Neural cell (in vitro differentiated cells): ENCODE measurements at regions not wholly inside any gene's neighbourhood (a gene's known extent, or its start where the extent isn't known, plus 50 kb on each side); places are given as distances from the start of the nearest gene placed in this dataset.

Experiments used
- H2AFZ ChIP-seq: fragments of 200-600, 300-800 bp; sonication (generic), shearing (Covaris generic); 2 replicates; pipeline ENCODE4 v1.6.0; 2014; ENCODE audit warnings: low read depth, mild to moderate bottlenecking, antibody characterized with exemption, low read length, moderate library complexity
- H3F3A ChIP-seq: fragments of 200-600 bp; shearing (Covaris generic); 2 replicates; pipeline ENCODE4 v1.6.1; 2016; ENCODE audit warnings: mild to moderate bottlenecking, moderate library complexity, mixed read lengths, antibody characterized with exemption, low read length; ENCODE audit not compliant: insufficient read depth, poor library complexity, severe bottlenecking
- H3K27ac ChIP-seq: fragments of 200-600, 300-800 bp; sonication (generic), shearing (Covaris generic); 2 replicates; pipeline ENCODE4 v1.5.1; 2014; ENCODE audit warnings: mild to moderate bottlenecking, low read length, moderate library complexity
- H3K27me3 ChIP-seq: fragments of 300-800, 200-600 bp; sonication (generic), shearing (Covaris generic); 2 replicates; pipeline ENCODE4 v1.6.0; 2014; ENCODE audit warnings: mild to moderate bottlenecking, low read depth, low read length, moderate library complexity; ENCODE audit not compliant: insufficient read depth
- H3K36me3 ChIP-seq: fragments of 300-800, 200-600 bp; sonication (generic), shearing (Covaris generic); 2 replicates; pipeline ENCODE4 v1.5.1; 2014; ENCODE audit warnings: mild to moderate bottlenecking, antibody characterized with exemption, low read length, moderate library complexity; ENCODE audit not compliant: insufficient read depth
- H3K4me2 ChIP-seq: fragments of 300-800, 200-600 bp; sonication (generic), shearing (Covaris generic); 2 replicates; pipeline ENCODE4 v1.6.0; 2014; ENCODE audit warnings: mild to moderate bottlenecking, low read length
- H3K4me3 ChIP-seq: fragments of 300-800, 200-600 bp; sonication (generic), shearing (Covaris generic); 2 replicates; pipeline ENCODE4 v1.5.1; 2014; ENCODE audit warnings: mild to moderate bottlenecking, low read length, moderate library complexity
- H3K79me2 ChIP-seq: fragments of 200-600 bp; shearing (Covaris generic); replicated peaks from 2 replicates; pipeline ENCODE4 v1.6.0; 2014; ENCODE audit warnings: mild to moderate bottlenecking, low read length, moderate library complexity; ENCODE audit not compliant: insufficient read depth
- H3K9ac ChIP-seq: fragments of 300-800, 200-600 bp; sonication (generic), shearing (Covaris generic); 2 replicates; pipeline ENCODE4 v1.6.1; 2016; ENCODE audit warnings: mild to moderate bottlenecking, low read length, mixed read lengths
- H3K9me2 ChIP-seq: fragments of 200-600 bp; shearing (Covaris generic); 2 replicates; pipeline ENCODE4 v1.6.1; 2016; ENCODE audit warnings: mild to moderate bottlenecking, low read length, mixed read lengths; ENCODE audit not compliant: insufficient read depth
- H3K9me3 ChIP-seq: fragments of 200-600, 300-800 bp; sonication (generic), shearing (Covaris generic); 2 replicates; pipeline ENCODE4 v1.6.1; 2016; ENCODE audit warnings: mild to moderate bottlenecking, mixed run types, low read length, moderate library complexity, mixed read lengths
- H4K20me1 ChIP-seq: fragments of 200-600 bp; shearing (Covaris generic); 2 replicates; pipeline ENCODE4 v1.6.1; 2016; ENCODE audit warnings: mild to moderate bottlenecking, mixed run types; ENCODE audit not compliant: insufficient read depth
- EP300 ChIP-seq: fragments of 450-650 bp; conservative IDR thresholded peaks from 2 replicates; pipeline ENCODE4 v1.6.1; 2014; ENCODE audit warnings: antibody characterized with exemption, mild to moderate bottlenecking, moderate library complexity; ENCODE audit not compliant: poor library complexity, severe bottlenecking
- EZH2 ChIP-seq: fragments of 200-600, 300-800 bp; shearing (Covaris generic), sonication (generic); IDR thresholded peaks from 2 replicates; pipeline ENCODE4 v1.6.1; 2014; ENCODE audit warnings: antibody characterized with exemption, low read length, borderline replicate concordance, mild to moderate bottlenecking; ENCODE audit not compliant: insufficient read depth, poor library complexity, severe bottlenecking
- MXI1 ChIP-seq: fragments of 450-650 bp; conservative IDR thresholded peaks from 2 replicates; pipeline ENCODE4 v1.6.1; 2014; ENCODE audit warnings: antibody characterized with exemption, mild to moderate bottlenecking; ENCODE audit not compliant: poor library complexity, severe bottlenecking
- POLR2AphosphoS5 ChIP-seq: IDR thresholded peaks from 2 replicates; pipeline ENCODE4 v1.6.1; 2012
- RAD21 ChIP-seq: fragments of 450-650 bp; conservative IDR thresholded peaks from 2 replicates; pipeline ENCODE4 v1.6.1; 2014; ENCODE audit warnings: antibody characterized with exemption, mild to moderate bottlenecking, moderate library complexity
- SMC3 ChIP-seq: fragments of 450-650 bp; conservative IDR thresholded peaks from 2 replicates; pipeline ENCODE4 v1.6.1; 2014; ENCODE audit warnings: antibody characterized with exemption, mild to moderate bottlenecking, moderate library complexity; ENCODE audit not compliant: poor library complexity
- TAF1 ChIP-seq: IDR thresholded peaks from 2 replicates; pipeline ENCODE4 v1.6.1; 2012; ENCODE audit warnings: low read depth
- TF ChIP-seq, protein P1 (sequence below): IDR thresholded peaks from 2 replicates; pipeline ENCODE4 v1.6.1; 2012; ENCODE audit warnings: borderline replicate concordance
- TF ChIP-seq, protein P2 (sequence below): fragments of 450-650 bp; IDR thresholded peaks from 2 replicates; pipeline ENCODE4 v1.5.1; 2014; ENCODE audit warnings: antibody characterized with exemption, mild to moderate bottlenecking, moderate library complexity; ENCODE audit not compliant: poor library complexity, severe bottlenecking

DNA sequence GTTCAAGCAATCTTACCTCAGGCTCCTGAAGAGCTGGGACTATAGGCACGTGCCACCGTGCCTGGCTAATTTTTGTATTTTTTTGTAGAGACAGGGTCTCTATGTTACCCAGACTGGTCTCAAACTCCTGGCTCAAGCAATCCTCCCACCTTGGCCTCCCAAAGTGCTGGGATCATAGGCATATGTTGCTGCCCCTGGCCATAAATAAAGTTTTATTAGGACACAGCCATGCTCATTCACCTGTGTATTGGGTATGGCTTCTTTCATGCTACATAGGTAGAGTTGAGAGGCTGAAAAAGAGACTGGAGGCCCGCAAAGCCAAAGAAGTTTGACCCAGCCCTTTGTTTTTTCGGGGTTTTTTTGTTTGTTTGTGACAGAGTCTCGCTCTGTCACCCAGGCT lies 61.7 kb upstream of the NCOR2 start:
- H3K9me2 ChIP-seq: no peaks in the 10 kb centered on the region
- no peak overlapping the region for H3K4me3 ChIP-seq
- H3K27ac ChIP-seq: no peak overlapping the region
- H3K9me3 ChIP-seq: no peaks in the 10 kb centered on the region
- no peak overlapping the region for H2AFZ ChIP-seq
- H4K20me1 ChIP-seq: no peaks in the 10 kb centered on the region
- H3K36me3 ChIP-seq: no peaks in the 10 kb centered on the region
- no peak overlapping the region for H3K9ac ChIP-seq
- TF ChIP-seq TAF1 (no peak), EZH2 (no peak), SMC3 (no peak), RAD21 (no peak), EP300 (no peak), POLR2AphosphoS5 (no peak), MXI1 (no peak)
- TF ChIP-seq, protein P1, sequence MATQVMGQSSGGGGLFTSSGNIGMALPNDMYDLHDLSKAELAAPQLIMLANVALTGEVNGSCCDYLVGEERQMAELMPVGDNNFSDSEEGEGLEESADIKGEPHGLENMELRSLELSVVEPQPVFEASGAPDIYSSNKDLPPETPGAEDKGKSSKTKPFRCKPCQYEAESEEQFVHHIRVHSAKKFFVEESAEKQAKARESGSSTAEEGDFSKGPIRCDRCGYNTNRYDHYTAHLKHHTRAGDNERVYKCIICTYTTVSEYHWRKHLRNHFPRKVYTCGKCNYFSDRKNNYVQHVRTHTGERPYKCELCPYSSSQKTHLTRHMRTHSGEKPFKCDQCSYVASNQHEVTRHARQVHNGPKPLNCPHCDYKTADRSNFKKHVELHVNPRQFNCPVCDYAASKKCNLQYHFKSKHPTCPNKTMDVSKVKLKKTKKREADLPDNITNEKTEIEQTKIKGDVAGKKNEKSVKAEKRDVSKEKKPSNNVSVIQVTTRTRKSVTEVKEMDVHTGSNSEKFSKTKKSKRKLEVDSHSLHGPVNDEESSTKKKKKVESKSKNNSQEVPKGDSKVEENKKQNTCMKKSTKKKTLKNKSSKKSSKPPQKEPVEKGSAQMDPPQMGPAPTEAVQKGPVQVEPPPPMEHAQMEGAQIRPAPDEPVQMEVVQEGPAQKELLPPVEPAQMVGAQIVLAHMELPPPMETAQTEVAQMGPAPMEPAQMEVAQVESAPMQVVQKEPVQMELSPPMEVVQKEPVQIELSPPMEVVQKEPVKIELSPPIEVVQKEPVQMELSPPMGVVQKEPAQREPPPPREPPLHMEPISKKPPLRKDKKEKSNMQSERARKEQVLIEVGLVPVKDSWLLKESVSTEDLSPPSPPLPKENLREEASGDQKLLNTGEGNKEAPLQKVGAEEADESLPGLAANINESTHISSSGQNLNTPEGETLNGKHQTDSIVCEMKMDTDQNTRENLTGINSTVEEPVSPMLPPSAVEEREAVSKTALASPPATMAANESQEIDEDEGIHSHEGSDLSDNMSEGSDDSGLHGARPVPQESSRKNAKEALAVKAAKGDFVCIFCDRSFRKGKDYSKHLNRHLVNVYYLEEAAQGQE: no peak
- TF ChIP-seq, protein P2, sequence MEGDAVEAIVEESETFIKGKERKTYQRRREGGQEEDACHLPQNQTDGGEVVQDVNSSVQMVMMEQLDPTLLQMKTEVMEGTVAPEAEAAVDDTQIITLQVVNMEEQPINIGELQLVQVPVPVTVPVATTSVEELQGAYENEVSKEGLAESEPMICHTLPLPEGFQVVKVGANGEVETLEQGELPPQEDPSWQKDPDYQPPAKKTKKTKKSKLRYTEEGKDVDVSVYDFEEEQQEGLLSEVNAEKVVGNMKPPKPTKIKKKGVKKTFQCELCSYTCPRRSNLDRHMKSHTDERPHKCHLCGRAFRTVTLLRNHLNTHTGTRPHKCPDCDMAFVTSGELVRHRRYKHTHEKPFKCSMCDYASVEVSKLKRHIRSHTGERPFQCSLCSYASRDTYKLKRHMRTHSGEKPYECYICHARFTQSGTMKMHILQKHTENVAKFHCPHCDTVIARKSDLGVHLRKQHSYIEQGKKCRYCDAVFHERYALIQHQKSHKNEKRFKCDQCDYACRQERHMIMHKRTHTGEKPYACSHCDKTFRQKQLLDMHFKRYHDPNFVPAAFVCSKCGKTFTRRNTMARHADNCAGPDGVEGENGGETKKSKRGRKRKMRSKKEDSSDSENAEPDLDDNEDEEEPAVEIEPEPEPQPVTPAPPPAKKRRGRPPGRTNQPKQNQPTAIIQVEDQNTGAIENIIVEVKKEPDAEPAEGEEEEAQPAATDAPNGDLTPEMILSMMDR: no peak
- no peaks in the 10 kb centered on the region for H3K79me2 ChIP-seq
- no peaks in the 10 kb centered on the region for H3F3A ChIP-seq
- no peak overlapping the region for H3K4me2 ChIP-seq
- no peaks in the 10 kb centered on the region for H3K27me3 ChIP-seq

DNA sequence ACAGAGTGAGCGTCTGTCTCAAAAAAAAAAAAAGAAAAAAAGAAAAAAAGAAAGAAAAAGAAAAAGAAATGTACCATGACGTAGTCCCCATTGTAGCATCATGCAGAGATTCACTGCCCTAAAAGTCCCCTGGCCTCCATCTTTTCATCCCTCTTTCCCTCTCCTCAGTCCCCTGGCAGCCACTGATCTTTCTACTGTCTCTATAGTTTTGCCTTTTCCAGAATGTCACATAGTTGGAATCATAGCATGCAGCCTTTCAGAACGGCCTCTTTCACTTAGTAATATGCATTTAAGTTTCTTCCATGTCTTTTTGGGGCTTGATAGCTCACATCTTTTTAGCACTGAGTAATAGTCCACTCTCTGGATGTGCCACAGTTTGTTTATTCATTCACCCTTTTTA lies 60.5 kb upstream of the NCOR2 start:
- no peak overlapping the region for H3K4me2 ChIP-seq
- no peaks in the 10 kb centered on the region for H3K27me3 ChIP-seq
- no peak overlapping the region for H3K4me3 ChIP-seq
- H3K79me2 ChIP-seq: no peaks in the 10 kb centered on the region
- H4K20me1 ChIP-seq: no peaks in the 10 kb centered on the region
- TF ChIP-seq, protein P1: no peak
- TF ChIP-seq POLR2AphosphoS5 (no peak), EP300 (no peak), SMC3 (no peak), RAD21 (no peak), TAF1 (no peak), MXI1 (no peak), EZH2 (no peak)
- TF ChIP-seq, protein P2: no peak
- H3K9me2 ChIP-seq: no peaks in the 10 kb centered on the region
- H3K27ac ChIP-seq: no peak overlapping the region
- H3K36me3 ChIP-seq: no peaks in the 10 kb centered on the region
- no peaks in the 10 kb centered on the region for H3K9me3 ChIP-seq
- no peak overlapping the region for H3K9ac ChIP-seq
- H2AFZ ChIP-seq: no peak overlapping the region
- H3F3A ChIP-seq: no peaks in the 10 kb centered on the region
